ENCODE measurements at regions not wholly inside any gene's neighbourhood (a gene's known extent, or its start where the extent isn't known, plus 50 kb on each side); places are given as distances from the start of the nearest gene placed in this dataset.

DNA sequence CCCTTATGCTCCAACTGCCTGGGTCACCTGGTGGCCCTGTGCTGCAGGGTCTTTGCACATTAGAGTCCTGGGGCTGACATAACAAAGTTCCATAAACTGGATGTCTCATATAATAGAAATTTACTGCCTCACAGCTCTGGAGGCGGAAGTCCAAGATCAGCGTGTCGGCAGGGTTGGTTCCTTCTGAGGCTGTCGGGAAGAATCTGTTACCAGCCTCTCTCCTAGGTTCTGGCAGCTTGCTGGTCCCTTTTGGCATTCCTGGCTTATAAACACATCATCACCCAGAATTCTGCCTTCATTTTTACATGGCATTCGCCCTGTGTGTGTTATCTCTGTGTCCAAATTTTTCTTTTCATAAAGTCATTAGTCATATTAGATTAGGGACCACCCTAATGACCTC, 170.5 kb downstream of the NDUFA10 start:
- no peak for TF ChIP-seq POLR2A (IDR thresholded peaks at IDR 0.05)
- TF ChIP-seq, protein P1, sequence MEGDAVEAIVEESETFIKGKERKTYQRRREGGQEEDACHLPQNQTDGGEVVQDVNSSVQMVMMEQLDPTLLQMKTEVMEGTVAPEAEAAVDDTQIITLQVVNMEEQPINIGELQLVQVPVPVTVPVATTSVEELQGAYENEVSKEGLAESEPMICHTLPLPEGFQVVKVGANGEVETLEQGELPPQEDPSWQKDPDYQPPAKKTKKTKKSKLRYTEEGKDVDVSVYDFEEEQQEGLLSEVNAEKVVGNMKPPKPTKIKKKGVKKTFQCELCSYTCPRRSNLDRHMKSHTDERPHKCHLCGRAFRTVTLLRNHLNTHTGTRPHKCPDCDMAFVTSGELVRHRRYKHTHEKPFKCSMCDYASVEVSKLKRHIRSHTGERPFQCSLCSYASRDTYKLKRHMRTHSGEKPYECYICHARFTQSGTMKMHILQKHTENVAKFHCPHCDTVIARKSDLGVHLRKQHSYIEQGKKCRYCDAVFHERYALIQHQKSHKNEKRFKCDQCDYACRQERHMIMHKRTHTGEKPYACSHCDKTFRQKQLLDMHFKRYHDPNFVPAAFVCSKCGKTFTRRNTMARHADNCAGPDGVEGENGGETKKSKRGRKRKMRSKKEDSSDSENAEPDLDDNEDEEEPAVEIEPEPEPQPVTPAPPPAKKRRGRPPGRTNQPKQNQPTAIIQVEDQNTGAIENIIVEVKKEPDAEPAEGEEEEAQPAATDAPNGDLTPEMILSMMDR (IDR thresholded peaks at IDR 0.05) = no peak
